ENCODE measurements at regions not wholly inside any gene's neighbourhood (a gene's known extent, or its start where the extent isn't known, plus 50 kb on each side); places are given as distances from the start of the nearest gene placed in this dataset.

GRCh38 chr2:133685636-133686215 is 117.5 kb upstream of the NCKAP5 start:
- TF ChIP-seq CTCF (IDR thresholded peaks at IDR 0.05): no peak
- TF ChIP-seq POLR2A (IDR thresholded peaks at IDR 0.05): no peak
